ENCODE measurements at regions not wholly inside any gene's neighbourhood (a gene's known extent, or its start where the extent isn't known, plus 50 kb on each side); places are given as distances from the start of the nearest gene placed in this dataset.

GRCh38 chr13:70856025-70856424 is 747.8 kb upstream of the KLHL1 start:
- TF ChIP-seq POLR2A (IDR thresholded peaks at IDR 0.05) (no peak), CTCF (IDR thresholded peaks at IDR 0.05) (no peak)
